ENCODE measurements at regions not wholly inside any gene's neighbourhood (a gene's known extent, or its start where the extent isn't known, plus 50 kb on each side); places are given as distances from the start of the nearest gene placed in this dataset.

GRCh38 chr14:34348592-34348991, 113.4 kb downstream of the SPTSSA start:
- no peak for DNase-seq

GRCh38 chr14:34347683-34348082, 114.4 kb downstream of the SPTSSA start:
- no peak for DNase-seq

- no peak for DNase-seq
Measured at GRCh38 chr14:34345718-34346465, 116.1 kb downstream of the SPTSSA start.

GRCh38 chr14:34344318-34344717, 117.7 kb downstream of the SPTSSA start:
- no peak for DNase-seq

- DNase-seq = no peak
Measured at GRCh38 chr14:34340025-34340625, 121.9 kb downstream of the SPTSSA start.

GRCh38 chr14:34338056-34338455, 124.0 kb downstream of the SPTSSA start:
- DNase-seq = no peak

- no peak for DNase-seq
Measured at GRCh38 chr14:34336501-34336900, 125.5 kb downstream of the SPTSSA start.

GRCh38 chr14:34335968-34336367, 126.1 kb downstream of the SPTSSA start:
- no peak for DNase-seq

- no peak for DNase-seq
Measured at GRCh38 chr14:34334329-34334728, 127.7 kb downstream of the SPTSSA start.

- DNase-seq = peak in 5 of 6 experiments; percentile 2 to 51 (median 29)
Measured at GRCh38 chr14:34331728-34332623, 130.1 kb downstream of the SPTSSA start.

GRCh38 chr14:34330846-34331245, 131.2 kb downstream of the SPTSSA start:
- no peak for DNase-seq

GRCh38 chr14:34329301-34329700, 132.7 kb downstream of the SPTSSA start:
- DNase-seq = no peak

- no peak for DNase-seq
Measured at GRCh38 chr14:34328178-34328577, 133.9 kb downstream of the SPTSSA start.

GRCh38 chr14:34325493-34325892, 136.5 kb downstream of the SPTSSA start:
- DNase-seq = no peak

GRCh38 chr14:34324363-34324795, 137.7 kb downstream of the SPTSSA start:
- peak in 2 of 6 experiments; percentile 6 to 31 for DNase-seq

GRCh38 chr14:34322940-34323418, 139.1 kb downstream of the SPTSSA start:
- peak; percentile 13 to 64 (median 42) for DNase-seq

- DNase-seq = no peak
Measured at GRCh38 chr14:34319140-34319539, 142.9 kb downstream of the SPTSSA start.

GRCh38 chr14:34318014-34318413, 144.0 kb downstream of the SPTSSA start:
- DNase-seq = no peak

- DNase-seq = no peak
Measured at GRCh38 chr14:34310724-34311123, 151.3 kb downstream of the SPTSSA start.

GRCh38 chr14:34303811-34304210, 158.2 kb downstream of the SPTSSA start:
- DNase-seq = no peak

- DNase-seq = no peak
Measured at GRCh38 chr14:34302654-34303053, 159.4 kb downstream of the SPTSSA start.

- no peak for DNase-seq
Measured at GRCh38 chr14:34300882-34301734, 160.9 kb downstream of the SPTSSA start.

Measured in stimulated activated naive CD4-positive, alpha-beta T cell (primary cell).